K562 (cell line): ENCODE measurements at regions not wholly inside any gene's neighbourhood (a gene's known extent, or its start where the extent isn't known, plus 50 kb on each side); places are given as distances from the start of the nearest gene placed in this dataset.

Source experiments
- ATAC-seq: fragments of 200-7000 bp; cut with Tn5 transposase; 3 replicates; pipeline ENCODE4 v1.9.1; 2020; ENCODE audit warnings: moderate library complexity
- BruUV-seq: library from RNA; stranded (reverse); fragments of 400-500 nt; replicated peaks from 2 replicates; lab custom pipeline; 2021; lab: Mats Ljungman, UMichigan
- CTCF ChIA-PET: fragments of 300-600 bp; formaldehyde crosslinking; extraction: SDS; loops from one replicate; lab custom pipeline; 2021; ENCODE audit warnings: low intra/inter-chr PET ratio; lab: Yijun Ruan, JAX
- POLR2A ChIA-PET: fragments of 300-600, 350-650 bp; sonication (Branson Sonifier 250); formaldehyde crosslinking; extraction: SDS; loops from one replicate; lab custom pipeline; 2021; ENCODE audit warnings: antibody characterized with exemption, inconsistent platforms; lab: Yijun Ruan, JAX
- DNase-seq, 4 experiments: peaks; one replicate each; pipeline versions ENCODE4 v3.0.0 to v3.0.0-alpha.2; 2011 to 2018; ENCODE audit warnings: low spot score in 3 of 4, mixed read lengths in 3 of 4; ENCODE audit errors: extremely low read depth in 1 of 4
- FAIRE-seq: peaks from 2 replicates; lab custom pipeline; 2011; peaks lifted over from hg19 to GRCh38; lab: Jason Lieb, UNC
- H2AFZ ChIP-seq: 2 replicates; pipeline ENCODE4 v1.6.0; 2011; ENCODE audit warnings: low read depth, low read length, control low read depth, inconsistent platforms
- H3K27ac ChIP-seq: fragments of 200-600 bp; 3 replicates; pipeline ENCODE4 v1.8.0; 2011; ENCODE audit warnings: low read depth, mild to moderate bottlenecking, control low read depth, inconsistent platforms, low read length, moderate library complexity, mixed read lengths; ENCODE audit errors: extremely low read depth
- H3K27me3 ChIP-seq, 2 experiments: fragments of 300-600 bp in 1 of 2; 2 replicates in 1 of 2; 3 replicates in 1 of 2; pipeline versions ENCODE4 v1.6.0 to v1.8.0; 2011; ENCODE audit warnings: inconsistent platforms in 2 of 2, low read length in 2 of 2, mild to moderate bottlenecking in 1 of 2, mixed read lengths in 1 of 2, moderate library complexity in 1 of 2; ENCODE audit not compliant: control insufficient read depth in 2 of 2, insufficient read depth in 2 of 2
- H3K36me3 ChIP-seq: fragments of 300-600 bp; 3 replicates; pipeline ENCODE4 v1.8.0; 2011; ENCODE audit warnings: mild to moderate bottlenecking, low read length, inconsistent platforms; ENCODE audit not compliant: control insufficient read depth, insufficient read depth
- H3K4me1 ChIP-seq, 2 experiments: fragments of 200-600 bp in 1 of 2; replicated peaks in 1 of 2; 2 replicates in 1 of 2; 3 replicates in 1 of 2; pipeline versions ENCODE4 v1.5.1 to v1.8.0; 2011; ENCODE audit warnings: inconsistent platforms in 2 of 2, low read length in 2 of 2, mild to moderate bottlenecking in 1 of 2, mixed read lengths in 1 of 2, moderate library complexity in 1 of 2; ENCODE audit not compliant: control insufficient read depth in 2 of 2, insufficient read depth in 2 of 2
- H3K4me2 ChIP-seq: 2 replicates; pipeline ENCODE4 v1.6.1; 2011; ENCODE audit warnings: low read length, control low read depth, inconsistent platforms, mixed read lengths; ENCODE audit not compliant: insufficient read depth
- H3K4me3 ChIP-seq: fragments of 200-600 bp; sonication (generic), shearing (Covaris generic); 2 replicates; pipeline ENCODE4 v1.5.1; 2016; ENCODE audit warnings: control low read depth, inconsistent platforms
- H3K79me2 ChIP-seq: fragments of 200-600 bp; 3 replicates; pipeline ENCODE4 v1.8.0; 2011; ENCODE audit warnings: low read length, inconsistent platforms; ENCODE audit not compliant: control insufficient read depth, insufficient read depth
- H3K9ac ChIP-seq, 2 experiments: 2 replicates each; pipeline versions ENCODE4 v1.6.0 to v1.6.1; 2011; ENCODE audit warnings: low read depth in 2 of 2, low read length in 2 of 2, control low read depth in 1 of 2, inconsistent platforms in 1 of 2, mild to moderate bottlenecking in 1 of 2, mixed read lengths in 1 of 2; ENCODE audit not compliant: insufficient read depth in 1 of 2
- H3K9me1 ChIP-seq: one replicate; pipeline ENCODE4 v1.6.0; 2011; ENCODE audit warnings: inconsistent platforms, mild to moderate bottlenecking, low read length, moderate library complexity; ENCODE audit not compliant: control insufficient read depth, insufficient read depth
- H3K9me3 ChIP-seq: replicated peaks from 2 replicates; pipeline ENCODE4 v1.5.1; 2011; ENCODE audit warnings: low read depth, low read length, inconsistent platforms; ENCODE audit not compliant: control insufficient read depth, insufficient read depth
- H4K20me1 ChIP-seq: replicated peaks from 2 replicates; pipeline ENCODE4 v1.6.1; 2011; ENCODE audit warnings: low read length, inconsistent platforms, mixed read lengths; ENCODE audit not compliant: control insufficient read depth, insufficient read depth
- CCNT2 ChIP-seq: IDR thresholded peaks from 2 replicates; pipeline ENCODE4 v1.6.1; 2011; ENCODE audit warnings: borderline replicate concordance, low read depth, mild to moderate bottlenecking, moderate library complexity, mixed read lengths, low read length; ENCODE audit not compliant: insufficient read length; ENCODE audit errors: extremely low read depth
- CHAMP1 ChIP-seq: fragments of 450-650 bp; IDR thresholded peaks from 2 replicates; pipeline ENCODE4 v1.6.1; 2016; ENCODE audit warnings: mild to moderate bottlenecking
- HDGF ChIP-seq: fragments of 450-650 bp; IDR thresholded peaks from 2 replicates; pipeline ENCODE4 v1.6.1; 2016
- NFXL1 ChIP-seq: fragments of 450-650 bp; formaldehyde crosslinking; IDR thresholded peaks from 2 replicates; pipeline ENCODE4 v1.4.0; 2021; ENCODE audit warnings: mild to moderate bottlenecking
- NR2C2 ChIP-seq, 2 experiments: fragments of 200-800 bp in 1 of 2; sonication (Bioruptor generic) in 1 of 2; sonication (generic) in 1 of 2; formaldehyde crosslinking in 1 of 2; IDR thresholded peaks; 2 replicates each; pipeline versions ENCODE4 v1.6.1 to v1.8.0; 2016 to 2022; ENCODE audit warnings: mild to moderate bottlenecking in 1 of 2, missing compliant biosample characterization in 1 of 2, missing genetic modification characterization in 1 of 2, missing genetic modification reagents in 1 of 2
- THRB ChIP-seq: fragments of 450-650 bp; formaldehyde crosslinking; conservative IDR thresholded peaks from 2 replicates; pipeline ENCODE4 v1.4.0; 2022; ENCODE audit warnings: mild to moderate bottlenecking, missing genetic modification characterization
- ZBED1 ChIP-seq: IDR thresholded peaks from 2 replicates; pipeline ENCODE4 v1.6.1; 2014
- ZNF282 ChIP-seq: sonication (generic); formaldehyde crosslinking; IDR thresholded peaks from 2 replicates; pipeline ENCODE4 v1.8.1; 2023; ENCODE audit warnings: missing genetic modification reagents
- WGBS: fragments of 100-300 bp; shearing (Covaris generic); methylation state at CpG from one replicate; pipeline ENCODE4 v1.1.6; 2016; ENCODE audit warnings: low coverage, mixed read lengths; ENCODE audit not compliant: insufficient coverage; ENCODE audit errors: missing lambda C conversion rate; 5-methylcytosine and 5-hydroxymethylcytosine counted together
- in situ Hi-C: fragments of 300-500 bp; cut with MboI; formaldehyde crosslinking; loops from 4 replicates; pipeline ENCODE4 v1.15.0; 2018; ENCODE audit warnings: inconsistent platforms, mixed read lengths
- intact Hi-C: fragments of 100-400 bp; cut with micrococcal nuclease; formaldehyde crosslinking; loops from 2 replicates; pipeline ENCODE4 v1.14.2; 2022

- no peak overlapping the region for H3K4me2 ChIP-seq
- TF ChIP-seq HDGF = no peak
- no peak for TF ChIP-seq ZBED1
- TF ChIP-seq NFXL1 = no peak
- no peak for TF ChIP-seq CCNT2
- TF ChIP-seq CHAMP1 = no peak
- TF ChIP-seq ZNF282 (CRISPR knock-in tag) = no peak
- no peak for TF ChIP-seq THRB (CRISPR knock-in tag)
- no peak for TF ChIP-seq NR2C2 (CRISPR knock-in tag; IDR thresholded peaks at IDR 0.05)
- TF ChIP-seq NR2C2 (tag; IDR thresholded peaks at IDR 0.05) = no peak
- TF ChIP-seq, all 486 proteins: peak for 0
- 0 out of 2 replicates have a peak, but pooled peaks cover 3% of the 10 kb centered on the region for H4K20me1 ChIP-seq
- ATAC-seq = no peak
- intact Hi-C loops = no loop called here
- CTCF ChIA-PET = no interaction called here
- 0% methylated on average over 12 of the region's 16 CpGs for WGBS
- no peak overlapping the region for H2AFZ ChIP-seq
- FAIRE-seq = no peak
- no peaks in the 10 kb centered on the region for H3K9me1 ChIP-seq
- in situ Hi-C loops = no loop called here
- no peak overlapping the region for H3K27ac ChIP-seq
- DNase-seq = no peak
- H3K79me2 ChIP-seq = no peaks in the 10 kb centered on the region
- POLR2A ChIA-PET = no interaction called here
- no TSS peak for BruUV-seq
- H3K36me3 ChIP-seq = no peaks in the 10 kb centered on the region
- H3K4me1 ChIP-seq = no peaks in the 10 kb centered on the region; a peak in 1 of 5 replicates
- H3K4me3 ChIP-seq = no peak overlapping the region
- no peaks in the 10 kb centered on the region for H3K9me3 ChIP-seq
- H3K27me3 ChIP-seq = peaks cover 15 to 55% of the 10 kb centered on the region in 2 experiments; a peak in 4 of 5 replicates
- no peak overlapping the region for H3K9ac ChIP-seq
Observed at GRCh38 chr16:86432048-86432447, 78.3 kb upstream of the FOXF1 start.
